Keratinocyte (primary cell): ENCODE measurements at regions not wholly inside any gene's neighbourhood (a gene's known extent, or its start where the extent isn't known, plus 50 kb on each side); places are given as distances from the start of the nearest gene placed in this dataset.
"Not testable (repeated sequence)": the region's sequence is repeated elsewhere in the genome, so short reads cannot be mapped to it uniquely, and the experiment has no call there.

Experiments used
- CTCF ChIP-seq, 3 experiments: IDR thresholded peaks in 1 of 3; conservative IDR thresholded peaks in 1 of 3; optimal IDR thresholded peaks in 1 of 3; 2 replicates in 2 of 3; 3 replicates in 1 of 3; pipeline versions ENCODE3 to v1.5.1; 2011; ENCODE audit warnings: low read length in 3 of 3, mild to moderate bottlenecking in 3 of 3, moderate library complexity in 2 of 3, control low read depth in 1 of 3, inconsistent platforms in 1 of 3; ENCODE audit not compliant: insufficient read depth in 2 of 3; ENCODE audit errors: extremely low read depth in 1 of 3
- EZH2 ChIP-seq: IDR thresholded peaks from one replicate; pipeline ENCODE4 v1.6.1; 2012; ENCODE audit warnings: inconsistent platforms, mild to moderate bottlenecking, low read length, moderate library complexity

- not testable (repeated sequence) for TF ChIP-seq EZH2; CTCF (optimal IDR thresholded peaks at IDR 0.05 in 1 of 3, IDR thresholded peaks at IDR 0.05 in 1 of 3, conservative IDR thresholded peaks at IDR 0.05 in 1 of 3; ENCODE audit: extremely low read depth in 1 of 3, insufficient read depth in 2 of 3, low read length in 3 of 3)
These were observed 103.6 kb upstream of the PCDH20 start for GRCh38 chr13:61519214-61519613.
